ENCODE measurements at regions not wholly inside any gene's neighbourhood (a gene's known extent, or its start where the extent isn't known, plus 50 kb on each side); places are given as distances from the start of the nearest gene placed in this dataset.

DNA sequence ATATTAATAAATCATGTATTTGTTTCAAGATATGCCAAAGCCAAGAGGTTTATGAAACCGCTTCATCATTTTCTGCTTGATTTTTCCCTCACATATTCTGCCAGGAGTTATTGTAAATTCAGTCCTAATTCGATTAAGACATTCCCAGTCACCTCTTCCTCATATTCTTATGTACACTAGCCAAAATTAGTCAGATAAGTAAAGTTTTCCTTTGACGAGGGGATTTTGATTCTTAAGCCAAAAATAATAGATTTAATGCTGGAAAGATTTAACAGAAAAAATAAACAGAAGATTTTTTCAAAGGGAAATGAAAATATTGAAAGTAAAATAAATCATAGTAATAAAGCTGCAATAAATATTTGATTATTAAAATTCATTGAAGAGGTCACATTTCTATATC, 51.0 kb upstream of the VEGFC start:
- no peak for DNase-seq

DNA sequence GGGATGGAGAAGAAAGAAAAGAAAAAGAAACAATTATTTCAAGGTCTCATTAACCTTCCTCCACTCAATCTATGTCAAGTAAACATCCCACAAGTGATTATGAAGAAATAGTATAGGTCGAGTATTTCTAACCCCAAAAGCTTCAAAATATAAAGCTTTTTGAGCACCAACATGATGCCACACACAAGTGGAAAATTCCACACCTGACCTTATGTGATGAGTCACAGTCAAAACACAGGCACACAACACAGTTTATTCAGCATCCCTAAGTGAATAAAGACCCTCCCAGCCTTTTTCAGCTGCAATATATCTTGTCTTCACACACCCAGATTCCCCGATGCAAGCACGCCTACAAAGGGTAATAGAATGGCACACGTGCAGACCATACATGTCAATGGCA, 51.7 kb upstream of the VEGFC start:
- no peak for DNase-seq

DNA sequence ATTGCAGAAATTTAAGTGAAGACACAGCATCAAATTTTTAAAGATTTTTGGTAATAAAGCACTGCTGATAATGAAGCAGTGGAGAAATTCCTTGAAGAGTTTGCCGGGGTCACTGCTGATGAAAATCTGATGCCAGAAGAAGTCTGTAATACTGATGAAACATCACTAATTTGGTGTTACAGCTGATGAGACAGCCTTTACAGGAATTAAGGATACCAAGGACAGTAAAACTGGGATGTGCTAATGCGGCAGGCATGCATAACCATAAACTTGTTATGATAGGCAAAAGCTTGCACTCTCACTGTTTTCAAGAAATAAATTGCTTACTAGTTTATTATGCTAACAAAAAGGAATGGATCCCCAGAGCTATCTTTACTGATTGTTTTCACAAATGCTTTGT, 52.9 kb upstream of the VEGFC start:
- DNase-seq = no peak

DNA sequence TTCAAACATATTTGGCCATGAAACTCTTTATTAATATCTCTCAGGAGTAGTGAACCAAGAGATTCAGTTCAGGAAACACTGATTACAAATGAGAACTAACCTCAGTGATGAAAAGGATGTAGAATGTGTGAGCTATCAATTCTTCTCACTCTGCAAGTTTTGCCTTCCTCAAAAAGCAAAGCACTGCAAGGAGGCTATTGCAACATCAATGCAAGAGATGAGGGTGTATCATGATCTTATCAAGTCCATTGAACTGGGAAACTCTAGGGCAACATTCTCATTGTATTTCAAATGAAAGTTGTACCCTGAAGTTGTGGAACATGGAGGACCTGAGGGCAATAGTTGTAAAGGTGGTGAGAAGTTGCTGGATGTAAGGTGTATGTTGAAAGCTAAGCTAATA, 56.4 kb upstream of the VEGFC start:
- no peak for DNase-seq

DNA sequence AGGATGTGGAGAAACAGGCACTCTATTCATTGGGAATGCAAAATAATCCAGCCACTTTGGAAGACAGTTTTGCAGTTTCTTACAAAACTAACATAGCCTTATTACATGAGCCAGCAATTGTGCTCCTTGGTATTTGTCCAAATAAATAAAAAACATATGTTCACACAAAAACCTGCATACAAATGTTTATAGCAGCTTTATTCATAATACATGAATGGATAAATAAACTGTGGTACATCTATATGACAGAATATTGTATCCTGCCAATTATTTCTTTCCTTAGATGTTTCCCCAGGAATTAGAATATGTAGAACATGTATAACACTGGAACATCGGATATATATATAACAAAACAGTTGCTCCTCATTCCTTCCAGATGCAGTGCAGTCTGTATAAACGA, 57.7 kb upstream of the VEGFC start:
- DNase-seq = no peak

DNA sequence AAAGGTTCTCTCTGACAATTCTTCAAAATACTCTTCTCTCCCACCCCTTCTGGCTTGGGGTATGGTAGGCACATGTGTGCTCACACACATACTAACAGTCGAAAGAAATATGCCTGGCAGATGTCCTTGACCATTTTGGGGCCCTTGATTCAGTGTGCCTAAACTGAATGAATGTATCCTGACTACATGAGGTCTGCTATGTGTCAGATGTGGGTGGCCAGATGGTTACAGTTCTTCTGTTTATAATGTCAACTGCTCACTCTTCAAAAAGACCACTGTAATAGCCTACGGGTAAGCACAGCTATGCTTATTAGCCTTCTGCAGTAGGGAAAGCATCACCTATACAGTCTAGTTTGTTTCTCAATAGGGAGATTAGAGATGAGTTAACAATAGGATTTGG, 63.7 kb upstream of the VEGFC start:
- no peak for DNase-seq

DNA sequence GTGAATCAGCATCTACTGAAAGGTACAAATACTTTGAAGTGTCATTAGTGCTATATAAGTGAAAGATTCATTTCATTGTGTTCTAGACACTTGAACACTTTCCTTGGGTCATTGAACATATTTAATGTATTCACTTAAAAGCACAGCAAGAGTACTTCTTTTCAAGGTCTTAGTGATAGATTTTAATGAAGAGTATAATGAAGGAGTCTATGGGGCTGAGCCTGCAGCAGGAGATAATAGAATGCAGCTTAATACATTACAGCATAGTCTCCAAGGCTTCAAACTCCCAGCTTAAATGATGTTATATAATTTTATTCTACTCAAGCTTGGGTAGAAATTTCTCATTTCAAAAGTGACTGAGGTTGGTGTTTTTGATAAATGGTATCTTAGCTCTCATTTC, 66.1 kb upstream of the VEGFC start:
- no peak for DNase-seq

DNA sequence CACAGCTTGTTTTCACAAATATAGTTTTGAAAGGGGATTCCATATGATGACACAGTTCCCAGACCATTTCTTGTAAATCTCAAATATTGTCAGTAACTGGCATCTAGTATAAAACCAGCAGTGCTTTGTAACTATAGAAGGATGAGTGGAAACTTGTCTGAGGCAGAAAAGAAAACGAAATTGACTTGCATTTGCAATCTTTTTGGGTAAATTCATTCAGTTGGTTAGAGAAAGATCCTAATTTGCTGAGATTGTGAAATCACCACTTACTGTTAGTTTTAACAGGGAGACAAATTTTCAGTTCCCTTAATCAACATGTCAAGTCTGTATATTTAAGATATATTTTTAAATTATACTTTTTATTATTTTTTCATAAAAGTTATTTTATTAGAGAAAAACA, 71.5 kb upstream of the VEGFC start:
- no peak for DNase-seq

DNA sequence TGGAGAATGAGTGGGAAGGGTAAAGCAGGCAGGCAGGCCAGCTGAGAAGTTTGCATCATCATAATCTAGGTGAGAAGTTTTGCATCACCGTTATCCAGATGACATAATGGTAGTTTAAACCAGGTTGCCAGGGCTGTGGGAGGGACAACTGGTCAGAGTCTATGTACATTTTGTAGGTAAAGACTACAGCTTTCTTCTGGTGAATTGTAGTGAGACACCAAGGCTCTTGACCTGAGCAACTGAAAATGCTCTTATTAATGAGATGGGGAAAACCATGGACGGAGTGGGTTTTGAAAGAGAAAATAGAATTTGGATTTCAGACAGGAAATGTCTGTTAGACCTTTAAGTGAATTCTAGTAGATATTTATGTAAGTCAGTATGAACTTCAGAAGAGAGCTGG, 76.0 kb upstream of the VEGFC start:
- DNase-seq = no peak

DNA sequence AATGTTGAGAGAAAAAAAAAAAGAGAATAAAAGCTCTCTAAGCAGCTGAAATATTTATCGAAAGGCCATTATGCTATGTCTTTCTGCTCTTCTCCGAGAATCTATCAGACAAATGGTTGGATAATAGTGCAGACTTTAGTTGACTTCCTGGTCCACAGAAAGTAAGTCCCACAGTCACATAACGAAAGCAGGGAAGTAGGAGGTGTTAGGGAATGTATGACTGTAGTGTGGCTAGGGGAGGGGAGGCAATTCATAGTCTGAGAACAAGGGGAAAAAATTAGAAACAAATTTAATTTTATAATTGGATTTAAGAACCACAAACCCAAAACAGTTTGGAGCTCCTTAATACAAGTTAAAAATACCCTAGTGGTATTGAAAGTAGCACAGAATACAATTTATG, 79.7 kb upstream of the VEGFC start:
- no peak for DNase-seq

DNA sequence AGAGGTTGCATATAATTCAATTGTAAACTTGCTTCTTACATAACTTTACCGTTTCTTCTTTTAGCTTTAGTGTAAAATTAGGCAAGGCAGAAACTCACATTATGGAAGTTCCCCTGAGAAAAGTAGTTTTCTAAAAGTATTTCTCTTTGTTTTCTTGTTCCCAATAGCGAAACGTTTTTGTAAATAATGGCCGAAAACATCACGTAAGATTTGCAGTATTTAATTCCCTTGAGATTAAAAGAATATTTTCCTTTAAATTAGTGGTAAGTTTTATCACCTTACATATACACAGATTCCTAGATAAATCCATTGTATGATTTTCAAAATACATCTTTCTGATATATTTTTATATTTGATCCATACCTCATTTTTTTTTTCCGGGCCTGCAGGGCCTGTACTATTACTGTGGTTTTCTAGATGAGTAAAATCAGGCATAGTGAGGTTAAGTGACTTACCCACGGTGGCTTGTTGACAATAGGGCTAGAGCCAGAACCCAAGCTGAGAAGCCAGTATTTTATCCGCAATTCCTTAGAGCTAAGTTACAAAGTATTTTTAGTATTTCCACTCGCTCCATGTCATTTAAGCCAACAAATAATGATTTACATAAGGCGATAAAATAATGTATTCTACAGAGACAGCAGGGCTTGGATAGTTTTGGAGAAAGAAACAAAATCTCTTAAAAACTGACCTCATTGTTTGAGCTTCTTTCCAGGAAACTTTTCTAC, 82.2 kb upstream of the VEGFC start:
- DNase-seq = no peak

DNA sequence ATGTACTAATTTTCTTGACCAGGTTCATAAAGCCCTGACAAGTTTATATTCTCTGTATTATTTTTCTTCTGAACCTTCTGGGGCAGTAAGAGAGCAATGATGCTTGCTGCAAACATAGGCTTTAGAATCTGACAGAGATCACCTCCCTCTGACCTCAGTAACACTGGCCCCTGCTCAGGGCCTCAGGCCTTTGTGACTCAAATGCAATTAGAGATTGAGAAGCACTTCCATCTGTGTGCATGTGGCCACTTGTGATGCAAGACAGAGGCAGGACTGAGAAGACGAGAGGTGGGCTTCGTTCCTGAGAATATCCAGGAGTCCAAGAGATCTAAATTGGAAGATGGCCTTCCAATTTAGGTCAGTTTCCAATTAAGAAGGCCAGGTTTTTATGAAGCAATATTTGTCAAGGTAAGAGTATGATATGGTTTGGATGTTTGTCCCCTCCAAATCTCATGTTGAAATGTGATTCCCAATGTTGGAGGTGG, 82.8 kb upstream of the VEGFC start:
- DNase-seq = no peak

DNA sequence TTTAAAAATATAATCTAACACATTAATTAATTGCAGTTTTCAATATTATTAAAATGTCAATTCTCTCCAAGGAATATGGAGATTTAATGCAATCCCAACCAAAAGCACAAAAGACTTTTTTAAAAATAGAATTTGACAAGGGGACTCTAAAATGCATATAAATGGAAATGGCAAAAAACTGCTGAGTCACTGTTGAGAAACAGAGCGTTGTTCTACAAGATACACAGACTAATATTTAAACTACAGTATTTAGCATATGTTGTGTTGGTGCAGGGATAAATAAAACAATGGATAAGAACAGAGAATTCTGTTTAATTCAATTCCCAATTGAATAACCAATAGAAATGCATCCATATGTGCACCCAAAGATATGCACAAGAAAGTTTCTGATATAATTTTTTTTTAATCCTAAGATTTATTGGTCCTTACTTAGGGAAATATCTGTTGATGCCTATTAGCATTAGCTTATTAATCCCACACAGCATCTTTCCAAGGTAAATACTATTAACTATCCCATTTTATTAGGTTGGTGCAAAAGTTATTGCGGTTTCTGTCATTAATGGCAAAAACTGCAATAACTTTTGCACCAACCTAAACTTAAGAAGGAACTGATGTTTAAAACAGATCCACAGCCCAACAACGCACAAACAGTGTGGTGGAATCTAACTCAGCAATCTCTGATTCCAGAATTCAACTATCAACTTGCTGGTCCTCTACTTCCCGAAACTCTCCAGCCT, 86.8 kb upstream of the VEGFC start:
- DNase-seq = no peak

DNA sequence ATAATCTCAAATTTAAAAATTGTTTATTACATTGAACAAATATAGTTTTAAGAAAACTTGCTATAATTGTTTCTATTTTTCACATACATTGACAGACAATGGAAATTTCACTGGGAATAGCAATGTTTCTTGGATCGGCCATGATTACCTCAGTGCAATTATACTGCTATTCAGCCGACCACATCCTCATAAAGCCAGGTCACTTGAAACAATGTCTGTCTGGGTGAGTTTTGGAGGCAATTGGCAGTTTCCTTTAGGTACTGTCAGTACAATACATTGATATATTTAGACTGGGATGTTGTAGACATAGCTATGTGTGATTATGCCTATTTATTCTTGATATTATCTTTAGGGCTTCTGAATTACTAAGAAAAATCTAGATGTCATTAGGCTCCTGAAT, 89.5 kb upstream of the VEGFC start:
- no peak for DNase-seq

DNA sequence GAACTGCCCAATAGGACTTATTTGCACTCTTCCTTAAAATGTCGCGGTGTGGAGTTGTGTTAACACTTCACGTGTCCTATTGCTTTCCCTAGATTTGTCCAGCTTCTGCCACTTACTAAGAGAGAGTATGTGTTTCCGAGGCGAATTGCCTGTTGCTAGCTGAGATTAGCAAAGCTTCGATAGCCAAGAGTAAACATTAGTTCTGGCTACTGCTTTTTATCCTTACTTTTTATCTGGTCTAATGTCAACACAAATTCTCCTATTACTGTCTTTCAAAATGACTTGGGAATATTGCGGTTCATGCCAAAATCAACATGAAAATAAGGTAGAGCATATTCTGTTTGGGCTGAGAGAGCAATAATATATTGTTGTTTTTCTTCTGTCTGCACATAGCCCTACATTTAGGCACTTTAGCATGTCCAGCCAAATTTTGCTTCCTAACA, 90.4 kb upstream of the VEGFC start:
- no peak for DNase-seq

DNA sequence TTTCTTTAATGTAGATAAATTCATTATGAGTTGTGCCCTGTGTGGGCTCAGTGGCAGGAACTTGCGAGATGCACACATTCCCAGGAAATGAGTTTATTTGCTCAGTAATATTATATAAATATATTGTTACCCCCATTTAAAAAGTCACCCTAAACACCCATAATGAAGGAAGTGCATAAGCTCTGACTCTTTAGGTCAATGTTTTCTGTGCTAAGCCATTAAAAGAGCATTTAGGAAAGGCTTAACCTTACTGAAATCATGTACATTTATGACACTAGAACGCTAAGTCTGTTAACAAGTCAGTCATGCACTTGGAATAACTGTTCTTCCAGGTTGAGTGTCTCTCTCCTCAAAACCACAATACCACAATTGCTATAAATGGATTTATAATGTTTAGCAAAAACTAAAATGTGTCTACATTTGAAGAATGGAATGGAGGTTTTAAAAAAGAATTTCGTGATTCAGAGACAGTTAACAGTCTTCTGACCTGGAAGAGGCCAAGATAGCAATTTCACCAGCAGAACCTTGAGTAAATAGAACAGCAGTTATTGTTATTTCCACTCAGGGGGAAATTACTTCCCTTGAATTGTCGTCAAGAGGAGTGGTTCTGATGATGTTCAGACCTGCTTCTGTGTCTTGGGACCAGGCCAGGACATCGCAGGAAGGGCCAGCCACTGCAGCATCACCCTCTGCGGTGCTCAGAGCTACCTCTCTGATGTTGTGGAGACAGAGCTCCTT, 91.1 kb upstream of the VEGFC start:
- no peak for DNase-seq

DNA sequence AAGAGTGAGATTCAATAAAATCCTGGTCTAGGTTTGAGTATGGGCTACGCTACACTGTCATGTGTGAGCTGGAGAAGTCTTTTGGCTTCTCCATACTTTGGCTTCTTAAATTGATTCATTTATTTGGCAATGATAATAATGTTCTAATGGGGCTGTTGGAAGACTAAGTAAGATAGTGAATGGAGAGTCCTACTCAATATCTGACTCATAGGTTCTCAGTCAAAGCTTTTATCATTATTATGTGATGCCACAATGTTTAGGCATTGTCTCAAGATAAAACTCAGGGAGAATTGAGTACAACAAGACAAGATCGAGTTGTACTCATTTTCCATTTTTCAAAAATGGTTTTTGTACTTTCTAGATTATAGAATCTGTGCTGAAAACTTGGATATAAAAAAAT, 92.5 kb upstream of the VEGFC start:
- DNase-seq = no peak

DNA sequence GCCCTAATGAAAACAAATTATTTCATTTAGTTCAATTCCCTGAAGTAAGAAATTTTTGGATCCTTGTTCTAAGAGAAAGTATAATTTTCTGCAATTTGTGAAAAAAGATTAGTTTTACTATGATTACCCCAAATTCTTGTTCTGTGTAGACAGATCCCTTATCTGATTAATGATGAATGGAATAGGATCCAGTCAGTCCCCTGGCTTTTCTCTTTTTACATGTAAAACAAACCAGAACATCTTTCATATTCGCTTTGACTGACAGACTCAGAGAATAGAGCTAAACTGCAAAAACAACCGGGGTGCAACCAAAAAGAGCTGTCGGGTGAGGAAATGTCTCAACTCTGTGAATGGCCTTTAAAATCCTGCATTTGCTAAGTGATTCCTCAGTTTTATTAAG, 93.4 kb upstream of the VEGFC start:
- no peak for DNase-seq

DNA sequence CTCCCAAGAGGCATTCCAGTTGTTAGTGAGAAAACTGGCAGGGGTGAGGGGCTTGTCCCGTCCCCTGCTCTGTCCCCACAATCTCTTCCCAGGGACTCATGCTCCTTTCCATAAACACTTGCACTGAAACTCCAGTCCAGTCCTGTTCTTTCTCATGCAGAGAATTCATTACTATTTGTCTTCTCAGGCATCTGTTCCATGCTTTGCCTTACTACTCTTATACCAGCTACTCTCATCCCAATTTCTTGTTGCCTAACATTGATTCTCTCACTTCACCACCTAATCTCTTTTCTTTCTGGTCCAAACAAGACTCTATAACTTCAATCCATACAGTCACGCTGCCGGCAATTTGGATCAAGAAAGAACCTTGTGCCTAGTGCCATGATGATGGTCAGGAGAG, 97.1 kb upstream of the VEGFC start:
- DNase-seq = no peak

DNA sequence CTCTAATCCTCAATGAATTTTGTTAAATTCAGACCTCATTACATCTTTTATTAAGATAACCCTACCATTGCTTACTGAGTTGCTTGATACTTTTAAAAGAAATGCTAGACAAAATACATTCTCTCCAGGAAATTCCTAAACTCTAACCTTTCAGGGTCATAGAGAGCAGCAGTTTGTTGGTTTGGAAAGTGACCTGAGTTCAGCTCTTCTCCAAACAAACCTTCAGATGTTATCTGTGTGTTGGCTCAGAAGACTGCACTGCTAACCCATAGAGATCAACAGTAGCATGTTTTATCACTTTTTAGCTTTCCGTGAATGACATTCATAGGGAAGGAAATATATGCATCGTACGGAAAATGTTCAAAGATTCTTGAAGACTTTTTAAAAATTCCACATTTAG, 101.8 kb upstream of the VEGFC start:
- no peak for DNase-seq

DNA sequence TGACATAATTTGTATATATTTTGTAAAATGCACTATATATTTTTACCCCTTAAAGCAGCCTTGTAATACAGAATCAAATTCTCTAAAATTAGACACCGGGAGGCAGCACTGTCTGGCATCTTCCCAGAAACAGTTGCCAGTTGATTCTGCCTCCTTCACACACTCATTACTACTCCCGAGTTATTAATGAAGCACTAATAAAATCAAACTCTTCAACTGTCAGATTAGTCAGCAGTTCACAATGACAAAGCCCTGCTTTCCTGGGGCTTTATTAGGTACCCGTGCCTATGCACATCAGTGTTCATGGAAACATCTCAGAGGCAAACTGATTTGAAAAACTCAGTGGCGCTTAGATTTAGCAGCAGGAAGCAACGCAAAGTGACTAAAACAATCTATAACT, 103.5 kb upstream of the VEGFC start:
- no peak for DNase-seq

DNA sequence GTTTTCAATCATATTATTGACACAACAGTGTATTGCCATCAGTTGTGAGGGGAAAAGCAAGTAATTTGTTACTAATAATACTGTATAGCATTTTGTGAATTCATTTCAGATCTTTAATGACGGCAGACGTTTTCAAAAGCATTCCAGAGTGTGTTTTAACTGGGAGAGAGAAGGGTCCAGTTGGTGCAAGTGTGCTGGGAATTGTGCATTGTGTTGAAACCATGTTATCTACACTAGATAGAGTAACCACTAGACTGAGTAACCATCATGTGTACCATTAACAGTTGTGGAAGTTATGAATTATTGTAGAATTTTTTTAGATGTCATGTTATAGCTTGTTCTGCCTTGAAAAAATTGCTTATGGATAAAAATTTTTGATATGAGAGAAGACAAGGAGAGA, 104.5 kb upstream of the VEGFC start:
- DNase-seq = no peak

DNA sequence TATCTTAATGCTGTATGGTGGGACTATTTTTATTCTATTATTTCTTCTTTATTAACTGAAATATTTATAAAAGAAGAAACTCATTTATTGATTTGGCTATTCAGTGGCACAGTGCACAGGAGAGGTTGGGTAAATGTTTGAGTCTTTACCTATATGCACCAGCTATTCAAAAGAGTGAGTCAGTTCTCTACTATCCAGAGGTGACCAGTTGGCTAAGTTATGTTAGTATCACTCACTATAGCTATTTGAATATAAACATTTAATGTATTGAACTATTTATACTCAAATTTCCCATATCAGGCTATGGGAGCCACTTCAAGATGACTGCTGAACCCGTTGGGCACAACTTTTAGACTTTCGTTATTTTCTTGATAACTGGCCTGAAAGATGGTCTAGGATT, 106.1 kb upstream of the VEGFC start:
- DNase-seq = no peak

DNA sequence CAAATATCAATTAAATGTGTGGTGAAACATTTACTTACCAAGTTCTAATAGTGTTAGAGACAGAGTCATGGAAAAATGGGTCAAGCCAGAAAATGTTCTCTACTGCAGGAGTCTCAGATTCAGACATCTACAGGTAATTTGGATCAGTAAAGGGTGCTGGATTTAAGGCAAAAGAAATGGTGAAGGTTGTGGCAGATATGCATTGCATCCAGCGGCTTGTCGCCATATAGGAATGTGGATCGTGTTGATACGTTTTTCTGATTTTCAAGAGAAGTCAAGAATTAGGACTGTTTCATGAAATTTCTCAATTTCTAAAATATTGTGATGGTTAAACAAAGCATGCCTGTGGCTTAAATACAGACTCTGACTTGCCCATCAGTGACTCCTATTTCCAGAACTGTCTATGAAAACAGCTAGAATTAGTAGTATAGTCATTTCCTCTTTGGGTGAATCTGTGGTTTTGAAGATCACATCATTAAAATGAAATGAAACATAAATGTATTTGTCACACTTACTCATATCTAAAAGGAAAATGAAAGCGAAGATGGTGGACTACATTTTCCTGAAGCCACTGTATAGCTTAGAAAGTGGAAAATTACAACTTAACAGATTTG, 110.1 kb upstream of the VEGFC start:
- no peak for DNase-seq
